Stimulated activated naive B cell treated with anti-CD40 and anti-IgM and Interleukin-4, amounts not matched to agents 10 μg/mL and 1 μg/mL and 100 μg/mL, for 72 hours (primary cell): ENCODE measurements at regions not wholly inside any gene's neighbourhood (a gene's known extent, or its start where the extent isn't known, plus 50 kb on each side); places are given as distances from the start of the nearest gene placed in this dataset.
A peak's percentile ranks its signal among the peaks of the same experiment; 100 is the strongest.

Source experiments
- ATAC-seq, 2 donors: fragments of 150-1000 bp; cut with Tn5 transposase; replicated peaks; 2 replicates each; pipeline ENCODE4 v1.10.0; 2021; ENCODE audit warnings: moderate library complexity in 1 of 2
- DNase-seq: peaks from one replicate; pipeline ENCODE4 v3.0.0; 2021
- H3K27ac Mint-ChIP-seq: one replicate; pipeline ENCODE4 v1.8.0; 2022; ENCODE audit warnings: mild to moderate bottlenecking, mixed read lengths
- H3K27me3 Mint-ChIP-seq, 2 donors: one replicate each; pipeline ENCODE4 v1.8.0; 2022; ENCODE audit warnings: mixed read lengths in 2 of 2
- H3K36me3 Mint-ChIP-seq, 2 donors: one replicate each; pipeline ENCODE4 v1.8.0; 2022; ENCODE audit warnings: mixed read lengths in 2 of 2, mild to moderate bottlenecking in 1 of 2
- H3K4me1 Mint-ChIP-seq, 2 donors: one replicate each; pipeline ENCODE4 v1.8.0; 2022; ENCODE audit warnings: mixed read lengths in 2 of 2, mild to moderate bottlenecking in 1 of 2
- H3K4me3 Mint-ChIP-seq, 2 donors: one replicate each; pipeline ENCODE4 v1.8.0; 2022; ENCODE audit warnings: mild to moderate bottlenecking in 2 of 2, mixed read lengths in 2 of 2, moderate library complexity in 1 of 2
- H3K9me3 Mint-ChIP-seq, 2 donors: one replicate each; pipeline ENCODE4 v1.8.0; 2022; ENCODE audit warnings: mixed read lengths in 2 of 2, mild to moderate bottlenecking in 1 of 2

- H3K9me3 Mint-ChIP-seq: peaks cover 11 to 12% of the 10 kb centered on the region in 2 donors
- no peak for ATAC-seq
Observed at GRCh38 chr5:89584339-89584956, 701.5 kb upstream of the MEF2C start.

GRCh38 chr5:89583534-89583933 lies 700.5 kb upstream of the MEF2C start:
- Mint-ChIP-seq H3K36me3 (peaks cover 1 to 7% of the 10 kb centered on the region in 2 donors), H3K4me3 (no peak overlapping the region), H3K9me3 (peaks cover 11 to 12% of the 10 kb centered on the region in 2 donors), H3K27ac (no peak overlapping the region), H3K27me3 (no peaks in the 10 kb centered on the region), H3K4me1 (peaks cover 8 to 26% of the 10 kb centered on the region in 2 donors)
- ATAC-seq: no peak
- no peak for DNase-seq

More at GRCh38 chr5:89584339-89584956, 701.5 kb upstream of the MEF2C start:
- Mint-ChIP-seq H3K4me1 (peaks cover 8 to 24% of the 10 kb centered on the region in 2 donors), H3K36me3 (peaks cover 1 to 7% of the 10 kb centered on the region in 2 donors), H3K27ac (no peak overlapping the region), H3K4me3 (no peak overlapping the region), H3K27me3 (no peaks in the 10 kb centered on the region)
- DNase-seq: no peak

- H3K27ac Mint-ChIP-seq: no peak overlapping the region
- no peaks in the 10 kb centered on the region for H3K27me3 Mint-ChIP-seq
- peaks cover 11 to 12% of the 10 kb centered on the region in 2 donors for H3K9me3 Mint-ChIP-seq
- H3K36me3 Mint-ChIP-seq: peaks cover 1 to 7% of the 10 kb centered on the region in 2 donors
- no peak for DNase-seq
- peaks cover 8 to 33% of the 10 kb centered on the region in 2 donors for H3K4me1 Mint-ChIP-seq
- no peak overlapping the region for H3K4me3 Mint-ChIP-seq
- no peak for ATAC-seq
Observed at GRCh38 chr5:89582768-89583339, 699.9 kb upstream of the MEF2C start.

GRCh38 chr5:89580976-89581375 lies 698.0 kb upstream of the MEF2C start:
- H3K4me3 Mint-ChIP-seq: peak overlapping the region; percentile 33 to 42
- H3K9me3 Mint-ChIP-seq: peaks cover 6 to 8% of the 10 kb centered on the region in 2 donors
- peak; percentile 45 to 55 for ATAC-seq
- H3K4me1 Mint-ChIP-seq: peaks cover 10 to 32% of the 10 kb centered on the region in 2 donors
- DNase-seq: no peak
- H3K36me3 Mint-ChIP-seq: peaks cover 0 to 7% of the 10 kb centered on the region in 2 donors
- H3K27me3 Mint-ChIP-seq: no peaks in the 10 kb centered on the region
- H3K27ac Mint-ChIP-seq: no peak overlapping the region

- H3K36me3 Mint-ChIP-seq: no peaks in the 10 kb centered on the region
- peaks cover 1 to 22% of the 10 kb centered on the region in 2 donors for H3K4me1 Mint-ChIP-seq
- no peak overlapping the region for H3K4me3 Mint-ChIP-seq
- H3K9me3 Mint-ChIP-seq: no peaks in the 10 kb centered on the region
- no peaks in the 10 kb centered on the region for H3K27me3 Mint-ChIP-seq
- DNase-seq: no peak
- no peak for ATAC-seq
- no peak overlapping the region for H3K27ac Mint-ChIP-seq
Observed at GRCh38 chr5:89575319-89575718, 692.3 kb upstream of the MEF2C start.

GRCh38 chr5:89573345-89573744 lies 690.4 kb upstream of the MEF2C start:
- no peak overlapping the region for H3K4me3 Mint-ChIP-seq
- no peak for DNase-seq
- H3K27ac Mint-ChIP-seq: no peak overlapping the region
- H3K36me3 Mint-ChIP-seq: peaks cover 0 to 3% of the 10 kb centered on the region in 2 donors
- H3K27me3 Mint-ChIP-seq: no peaks in the 10 kb centered on the region
- peaks cover 1 to 11% of the 10 kb centered on the region in 2 donors for H3K4me1 Mint-ChIP-seq
- H3K9me3 Mint-ChIP-seq: no peaks in the 10 kb centered on the region
- no peak for ATAC-seq

- no peak for ATAC-seq
- Mint-ChIP-seq H3K4me1 (peaks cover 1 to 4% of the 10 kb centered on the region in 2 donors), H3K27ac (no peak overlapping the region), H3K36me3 (peaks cover 0 to 3% of the 10 kb centered on the region in 2 donors), H3K27me3 (no peaks in the 10 kb centered on the region), H3K9me3 (no peaks in the 10 kb centered on the region), H3K4me3 (no peak overlapping the region)
- DNase-seq: no peak
Observed at GRCh38 chr5:89572696-89573095, 689.7 kb upstream of the MEF2C start.

- Mint-ChIP-seq H3K27me3 (no peaks in the 10 kb centered on the region), H3K4me1 (no peaks in the 10 kb centered on the region), H3K27ac (no peak overlapping the region), H3K9me3 (no peaks in the 10 kb centered on the region), H3K4me3 (no peak overlapping the region), H3K36me3 (peaks cover 0 to 3% of the 10 kb centered on the region in 2 donors)
- ATAC-seq: no peak
- no peak for DNase-seq
Observed at GRCh38 chr5:89570557-89570956, 687.6 kb upstream of the MEF2C start.

GRCh38 chr5:89566340-89566739 lies 683.4 kb upstream of the MEF2C start:
- no peaks in the 10 kb centered on the region for H3K9me3 Mint-ChIP-seq
- no peak overlapping the region for H3K4me3 Mint-ChIP-seq
- H3K4me1 Mint-ChIP-seq: no peaks in the 10 kb centered on the region
- DNase-seq: no peak
- H3K36me3 Mint-ChIP-seq: peaks cover 0 to 3% of the 10 kb centered on the region in 2 donors
- H3K27me3 Mint-ChIP-seq: no peaks in the 10 kb centered on the region
- ATAC-seq: no peak
- H3K27ac Mint-ChIP-seq: no peak overlapping the region

GRCh38 chr5:89560696-89561095 lies 677.7 kb upstream of the MEF2C start:
- Mint-ChIP-seq H3K36me3 (no peaks in the 10 kb centered on the region), H3K27ac (no peak overlapping the region), H3K4me1 (peaks cover 0 to 3% of the 10 kb centered on the region in 2 donors), H3K9me3 (peaks cover 0 to 4% of the 10 kb centered on the region in 2 donors), H3K27me3 (no peaks in the 10 kb centered on the region), H3K4me3 (no peak overlapping the region)
- ATAC-seq (no peak), DNase-seq (no peak)

- no peak for ATAC-seq
- peaks cover 0 to 3% of the 10 kb centered on the region in 2 donors for H3K4me1 Mint-ChIP-seq
- no peak overlapping the region for H3K4me3 Mint-ChIP-seq
- H3K27me3 Mint-ChIP-seq: no peaks in the 10 kb centered on the region
- H3K27ac Mint-ChIP-seq: no peak overlapping the region
- H3K9me3 Mint-ChIP-seq: peaks cover 0 to 4% of the 10 kb centered on the region in 2 donors
- DNase-seq: no peak
- no peaks in the 10 kb centered on the region for H3K36me3 Mint-ChIP-seq
Observed at GRCh38 chr5:89556215-89556913, 673.4 kb upstream of the MEF2C start.

GRCh38 chr5:89546657-89547056 lies 663.7 kb upstream of the MEF2C start:
- Mint-ChIP-seq H3K27me3 (no peaks in the 10 kb centered on the region), H3K4me1 (peaks cover 2 to 15% of the 10 kb centered on the region in 2 donors), H3K36me3 (no peaks in the 10 kb centered on the region), H3K27ac (no peak overlapping the region), H3K4me3 (no peak overlapping the region), H3K9me3 (no peaks in the 10 kb centered on the region)
- DNase-seq (no peak), ATAC-seq (no peak)

GRCh38 chr5:89545626-89546025 lies 662.6 kb upstream of the MEF2C start:
- Mint-ChIP-seq H3K36me3 (no peaks in the 10 kb centered on the region), H3K4me3 (no peak overlapping the region), H3K4me1 (peaks cover 2 to 15% of the 10 kb centered on the region in 2 donors), H3K27me3 (no peaks in the 10 kb centered on the region), H3K9me3 (no peaks in the 10 kb centered on the region), H3K27ac (no peak overlapping the region)
- DNase-seq (no peak), ATAC-seq (no peak)

GRCh38 chr5:89545076-89545475 lies 662.1 kb upstream of the MEF2C start:
- ATAC-seq (no peak), DNase-seq (no peak)
- Mint-ChIP-seq H3K4me1 (peaks cover 5 to 15% of the 10 kb centered on the region in 2 donors), H3K36me3 (no peaks in the 10 kb centered on the region), H3K4me3 (no peak overlapping the region), H3K27me3 (no peaks in the 10 kb centered on the region), H3K9me3 (no peaks in the 10 kb centered on the region), H3K27ac (no peak overlapping the region)

- no peak overlapping the region for H3K27ac Mint-ChIP-seq
- no peaks in the 10 kb centered on the region for H3K36me3 Mint-ChIP-seq
- H3K27me3 Mint-ChIP-seq: no peaks in the 10 kb centered on the region
- DNase-seq (no peak), ATAC-seq (no peak)
- H3K4me1 Mint-ChIP-seq: peaks cover 7 to 23% of the 10 kb centered on the region in 2 donors
- no peaks in the 10 kb centered on the region for H3K9me3 Mint-ChIP-seq
- H3K4me3 Mint-ChIP-seq: no peak overlapping the region
Observed at GRCh38 chr5:89542736-89543135, 659.8 kb upstream of the MEF2C start.
